OCI-LY7 (cell line): ENCODE measurements at regions not wholly inside any gene's neighbourhood (a gene's known extent, or its start where the extent isn't known, plus 50 kb on each side); places are given as distances from the start of the nearest gene placed in this dataset.

Source experiments
- CTCF ChIP-seq: fragments of 200-600 bp; sonication (generic); conservative IDR thresholded peaks from 2 replicates; pipeline ENCODE4 v1.5.1; 2014; ENCODE audit warnings: mild to moderate bottlenecking, antibody characterized with exemption, low read length, moderate library complexity, mixed read lengths
- EZH2phosphoT487 ChIP-seq: fragments of 200-600 bp; sonication (generic); IDR thresholded peaks from 2 replicates; pipeline ENCODE4 v1.6.1; 2018; ENCODE audit warnings: low read depth, borderline replicate concordance, mild to moderate bottlenecking, mixed run types, antibody characterized with exemption, low read length, moderate library complexity, mixed read lengths

- TF ChIP-seq CTCF (no peak), EZH2phosphoT487 (no peak)
These were observed 425.0 kb downstream of the CDH11 start for GRCh38 chr16:64696866-64697265.
